OCI-LY7 (cell line): ENCODE measurements at regions not wholly inside any gene's neighbourhood (a gene's known extent, or its start where the extent isn't known, plus 50 kb on each side); places are given as distances from the start of the nearest gene placed in this dataset.

ENCODE experiments used
- BruUV-seq: library from RNA; stranded (reverse); fragments of 400-500 nt; replicated peaks from 2 replicates; lab custom pipeline; 2021; lab: Mats Ljungman, UMichigan
- CTCF ChIA-PET: fragments of 300-600 bp; sonication (Branson Sonifier 250); formaldehyde crosslinking; loops from one replicate; lab custom pipeline; 2022; ENCODE audit warnings: antibody characterized with exemption; ENCODE audit not compliant: unreplicated experiment; lab: Charles Lee
- POLR2A ChIA-PET: fragments of 300-600 bp; sonication (Branson Sonifier 250); formaldehyde crosslinking; loops from one replicate; lab custom pipeline; 2022; ENCODE audit warnings: antibody characterized with exemption; lab: Charles Lee
- DNase-seq: peaks from one replicate; pipeline ENCODE4 v3.0.0-alpha.2; 2015; ENCODE audit warnings: low spot score
- H2AFZ ChIP-seq: fragments of 200-600 bp; sonication (generic), shearing (Covaris generic); 2 replicates; pipeline ENCODE4 v1.6.1; 2014; ENCODE audit warnings: mild to moderate bottlenecking, antibody characterized with exemption, low read length, moderate library complexity
- H3K27ac ChIP-seq: fragments of 200-600 bp; sonication (generic); 2 replicates; pipeline ENCODE4 v1.5.1; 2014; ENCODE audit warnings: mixed run types, low read depth, mild to moderate bottlenecking, moderate library complexity, low read length, inconsistent platforms; ENCODE audit not compliant: poor library complexity, severe bottlenecking
- H3K36me3 ChIP-seq: fragments of 200-600 bp; sonication (generic); 2 replicates; pipeline ENCODE4 v1.6.1; 2014; ENCODE audit warnings: mild to moderate bottlenecking, antibody characterized with exemption, low read length, moderate library complexity, mixed read lengths; ENCODE audit not compliant: insufficient read depth
- H3K4me1 ChIP-seq: fragments of 200-600 bp; sonication (generic); 2 replicates; pipeline ENCODE4 v1.5.1; 2014; ENCODE audit warnings: mild to moderate bottlenecking, low read length; ENCODE audit not compliant: insufficient read depth, poor library complexity, severe bottlenecking
- H3K4me2 ChIP-seq: fragments of 200-600 bp; sonication (generic); 2 replicates; pipeline ENCODE4 v1.6.1; 2014; ENCODE audit warnings: mild to moderate bottlenecking, low read length
- H3K4me3 ChIP-seq: fragments of 200-600 bp; sonication (generic); 2 replicates; pipeline ENCODE4 v1.5.1; 2014; ENCODE audit warnings: mild to moderate bottlenecking, low read depth, low read length; ENCODE audit not compliant: poor library complexity, severe bottlenecking
- H3K79me2 ChIP-seq: fragments of 200-600 bp; sonication (generic); 2 replicates; pipeline ENCODE4 v1.6.1; 2016; ENCODE audit warnings: low read depth, mild to moderate bottlenecking, low read length, moderate library complexity, mixed read lengths; ENCODE audit not compliant: insufficient read depth
- H3K9me2 ChIP-seq: fragments of 200-600 bp; sonication (generic); 2 replicates; pipeline ENCODE4 v1.6.1; 2016; ENCODE audit warnings: mild to moderate bottlenecking, low read length, mixed read lengths; ENCODE audit not compliant: insufficient read depth
- H3K9me3 ChIP-seq: fragments of 200-600 bp; sonication (generic); 2 replicates; pipeline ENCODE4 v1.6.1; 2014; ENCODE audit warnings: mild to moderate bottlenecking, mixed run types, low read length, mixed read lengths
- H4K20me1 ChIP-seq: fragments of 200-600 bp; sonication (generic); 2 replicates; pipeline ENCODE4 v1.6.1; 2014; ENCODE audit warnings: mild to moderate bottlenecking, antibody characterized with exemption, low read length, moderate library complexity, mixed read lengths; ENCODE audit not compliant: insufficient read depth
- CTCF ChIP-seq: fragments of 200-600 bp; sonication (generic); conservative IDR thresholded peaks from 2 replicates; pipeline ENCODE4 v1.5.1; 2014; ENCODE audit warnings: mild to moderate bottlenecking, antibody characterized with exemption, low read length, moderate library complexity, mixed read lengths
- EZH2phosphoT487 ChIP-seq: fragments of 200-600 bp; sonication (generic); IDR thresholded peaks from 2 replicates; pipeline ENCODE4 v1.6.1; 2018; ENCODE audit warnings: low read depth, borderline replicate concordance, mild to moderate bottlenecking, mixed run types, antibody characterized with exemption, low read length, moderate library complexity, mixed read lengths
- intact Hi-C: fragments of 100-400 bp; cut with micrococcal nuclease; formaldehyde crosslinking; loops from one replicate; pipeline ENCODE4 v1.10.0; 2022; ENCODE audit not compliant: unreplicated experiment

DNA sequence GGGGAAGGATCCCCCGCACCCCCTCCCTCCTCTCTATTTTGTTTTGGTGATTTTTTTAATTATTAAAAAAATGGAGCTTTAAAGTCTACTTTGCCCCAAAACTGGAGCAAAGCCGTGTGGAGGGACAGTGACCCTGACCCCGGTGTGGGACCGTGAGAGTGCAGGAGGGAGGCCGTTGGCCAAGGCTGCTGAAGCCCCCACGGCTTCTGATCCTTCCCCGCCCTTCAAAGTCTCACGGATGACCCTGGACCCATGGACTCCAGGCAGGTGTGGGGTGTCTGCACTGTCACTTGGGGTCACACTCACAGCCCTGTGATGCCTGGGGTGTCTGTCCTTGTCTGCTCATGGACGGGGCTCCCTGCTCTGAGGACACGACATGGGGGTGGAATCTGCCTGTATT is 133.3 kb downstream of the CPZ start:
- Histone ChIP-seq H3K4me1 (no peaks in the 10 kb centered on the region), H2AFZ (no peak overlapping the region), H3K9me2 (no peaks in the 10 kb centered on the region), H3K27ac (no peak overlapping the region), H3K36me3 (no peaks in the 10 kb centered on the region), H3K79me2 (no peaks in the 10 kb centered on the region), H3K4me2 (no peak overlapping the region), H3K9me3 (no peaks in the 10 kb centered on the region), H4K20me1 (no peaks in the 10 kb centered on the region), H3K4me3 (no peak overlapping the region)
- ChIA-PET CTCF (no interaction called here), POLR2A (no interaction called here)
- no peak for DNase-seq
- no TSS peak for BruUV-seq
- intact Hi-C loops = no loop called here
- no peak for TF ChIP-seq EZH2phosphoT487
- no peak for TF ChIP-seq CTCF

GRCh38 chr4:8725071-8725841 is 132.7 kb downstream of the CPZ start:
- H3K4me3 ChIP-seq = no peak overlapping the region
- intact Hi-C loops = no loop called here
- no peaks in the 10 kb centered on the region for H3K36me3 ChIP-seq
- H3K4me2 ChIP-seq = no peak overlapping the region
- no peak overlapping the region for H2AFZ ChIP-seq
- BruUV-seq = no TSS peak
- CTCF ChIA-PET = no interaction called here
- H3K79me2 ChIP-seq = no peaks in the 10 kb centered on the region
- H3K27ac ChIP-seq = no peak overlapping the region
- no peak for DNase-seq
- no peaks in the 10 kb centered on the region for H4K20me1 ChIP-seq
- no peaks in the 10 kb centered on the region for H3K9me3 ChIP-seq
- TF ChIP-seq EZH2phosphoT487 (no peak), CTCF (no peak)
- H3K9me2 ChIP-seq = no peaks in the 10 kb centered on the region
- POLR2A ChIA-PET = no interaction called here
- H3K4me1 ChIP-seq = no peaks in the 10 kb centered on the region

GRCh38 chr4:8724436-8725070 is 132.0 kb downstream of the CPZ start:
- H3K4me3 ChIP-seq = no peak overlapping the region
- no peak overlapping the region for H3K27ac ChIP-seq
- no peaks in the 10 kb centered on the region for H3K9me3 ChIP-seq
- no peak overlapping the region for H3K4me2 ChIP-seq
- BruUV-seq = no TSS peak
- no peaks in the 10 kb centered on the region for H3K9me2 ChIP-seq
- CTCF ChIA-PET = no interaction called here
- H3K4me1 ChIP-seq = no peaks in the 10 kb centered on the region
- no peaks in the 10 kb centered on the region for H3K36me3 ChIP-seq
- no peak overlapping the region for H2AFZ ChIP-seq
- TF ChIP-seq EZH2phosphoT487 (no peak), CTCF (no peak)
- no peaks in the 10 kb centered on the region for H4K20me1 ChIP-seq
- H3K79me2 ChIP-seq = no peaks in the 10 kb centered on the region
- DNase-seq = no peak
- POLR2A ChIA-PET = no interaction called here
- intact Hi-C loops = no loop called here
